ENCODE measurements at regions not wholly inside any gene's neighbourhood (a gene's known extent, or its start where the extent isn't known, plus 50 kb on each side); places are given as distances from the start of the nearest gene placed in this dataset.
A peak's percentile ranks its signal among the peaks of the same experiment; 100 is the strongest.

- no peak for TF ChIP-seq ZNF114 (CRISPR knock-in tag; IDR thresholded peaks at IDR 0.05)
- no peak for TF ChIP-seq CTCF (conservative IDR thresholded peaks at IDR 0.05; ENCODE audit: low read depth in 2 of 2)
- TF ChIP-seq, protein P1, sequence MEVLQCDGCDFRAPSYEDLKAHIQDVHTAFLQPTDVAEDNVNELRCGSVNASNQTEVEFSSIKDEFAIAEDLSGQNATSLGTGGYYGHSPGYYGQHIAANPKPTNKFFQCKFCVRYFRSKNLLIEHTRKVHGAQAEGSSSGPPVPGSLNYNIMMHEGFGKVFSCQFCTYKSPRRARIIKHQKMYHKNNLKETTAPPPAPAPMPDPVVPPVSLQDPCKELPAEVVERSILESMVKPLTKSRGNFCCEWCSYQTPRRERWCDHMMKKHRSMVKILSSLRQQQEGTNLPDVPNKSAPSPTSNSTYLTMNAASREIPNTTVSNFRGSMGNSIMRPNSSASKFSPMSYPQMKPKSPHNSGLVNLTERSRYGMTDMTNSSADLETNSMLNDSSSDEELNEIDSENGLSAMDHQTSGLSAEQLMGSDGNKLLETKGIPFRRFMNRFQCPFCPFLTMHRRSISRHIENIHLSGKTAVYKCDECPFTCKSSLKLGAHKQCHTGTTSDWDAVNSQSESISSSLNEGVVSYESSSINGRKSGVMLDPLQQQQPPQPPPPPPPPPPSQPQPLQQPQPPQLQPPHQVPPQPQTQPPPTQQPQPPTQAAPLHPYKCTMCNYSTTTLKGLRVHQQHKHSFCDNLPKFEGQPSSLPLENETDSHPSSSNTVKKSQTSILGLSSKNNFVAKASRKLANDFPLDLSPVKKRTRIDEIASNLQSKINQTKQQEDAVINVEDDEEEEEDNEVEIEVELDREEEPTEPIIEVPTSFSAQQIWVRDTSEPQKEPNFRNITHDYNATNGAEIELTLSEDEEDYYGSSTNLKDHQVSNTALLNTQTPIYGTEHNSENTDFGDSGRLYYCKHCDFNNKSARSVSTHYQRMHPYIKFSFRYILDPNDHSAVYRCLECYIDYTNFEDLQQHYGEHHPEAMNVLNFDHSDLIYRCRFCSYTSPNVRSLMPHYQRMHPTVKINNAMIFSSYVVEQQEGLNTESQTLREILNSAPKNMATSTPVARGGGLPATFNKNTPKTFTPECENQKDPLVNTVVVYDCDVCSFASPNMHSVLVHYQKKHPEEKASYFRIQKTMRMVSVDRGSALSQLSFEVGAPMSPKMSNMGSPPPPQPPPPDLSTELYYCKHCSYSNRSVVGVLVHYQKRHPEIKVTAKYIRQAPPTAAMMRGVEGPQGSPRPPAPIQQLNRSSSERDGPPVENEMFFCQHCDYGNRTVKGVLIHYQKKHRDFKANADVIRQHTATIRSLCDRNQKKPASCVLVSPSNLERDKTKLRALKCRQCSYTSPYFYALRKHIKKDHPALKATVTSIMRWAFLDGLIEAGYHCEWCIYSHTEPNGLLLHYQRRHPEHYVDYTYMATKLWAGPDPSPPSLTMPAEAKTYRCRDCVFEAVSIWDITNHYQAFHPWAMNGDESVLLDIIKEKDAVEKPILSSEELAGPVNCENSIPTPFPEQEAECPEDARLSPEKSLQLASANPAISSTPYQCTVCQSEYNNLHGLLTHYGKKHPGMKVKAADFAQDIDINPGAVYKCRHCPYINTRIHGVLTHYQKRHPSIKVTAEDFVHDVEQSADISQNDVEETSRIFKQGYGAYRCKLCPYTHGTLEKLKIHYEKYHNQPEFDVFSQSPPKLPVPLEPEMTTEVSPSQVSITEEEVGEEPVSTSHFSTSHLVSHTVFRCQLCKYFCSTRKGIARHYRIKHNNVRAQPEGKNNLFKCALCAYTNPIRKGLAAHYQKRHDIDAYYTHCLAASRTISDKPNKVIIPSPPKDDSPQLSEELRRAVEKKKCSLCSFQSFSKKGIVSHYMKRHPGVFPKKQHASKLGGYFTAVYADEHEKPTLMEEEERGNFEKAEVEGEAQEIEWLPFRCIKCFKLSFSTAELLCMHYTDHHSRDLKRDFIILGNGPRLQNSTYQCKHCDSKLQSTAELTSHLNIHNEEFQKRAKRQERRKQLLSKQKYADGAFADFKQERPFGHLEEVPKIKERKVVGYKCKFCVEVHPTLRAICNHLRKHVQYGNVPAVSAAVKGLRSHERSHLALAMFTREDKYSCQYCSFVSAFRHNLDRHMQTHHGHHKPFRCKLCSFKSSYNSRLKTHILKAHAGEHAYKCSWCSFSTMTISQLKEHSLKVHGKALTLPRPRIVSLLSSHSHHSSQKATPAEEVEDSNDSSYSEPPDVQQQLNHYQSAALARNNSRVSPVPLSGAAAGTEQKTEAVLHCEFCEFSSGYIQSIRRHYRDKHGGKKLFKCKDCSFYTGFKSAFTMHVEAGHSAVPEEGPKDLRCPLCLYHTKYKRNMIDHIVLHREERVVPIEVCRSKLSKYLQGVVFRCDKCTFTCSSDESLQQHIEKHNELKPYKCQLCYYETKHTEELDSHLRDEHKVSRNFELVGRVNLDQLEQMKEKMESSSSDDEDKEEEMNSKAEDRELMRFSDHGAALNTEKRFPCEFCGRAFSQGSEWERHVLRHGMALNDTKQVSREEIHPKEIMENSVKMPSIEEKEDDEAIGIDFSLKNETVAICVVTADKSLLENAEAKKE (CRISPR knock-in tag; IDR thresholded peaks at IDR 0.05), result no peak
- no peak for TF ChIP-seq POLR2AphosphoS5 (IDR thresholded peaks at IDR 0.05; ENCODE audit: low read depth)
- no peak for TF ChIP-seq NANOG (IDR thresholded peaks at IDR 0.05; ENCODE audit: borderline replicate concordance)
- no peak for TF ChIP-seq STAT1 (IDR thresholded peaks at IDR 0.05; ENCODE audit: unreplicated experiment)
- TF ChIP-seq, protein P2, sequence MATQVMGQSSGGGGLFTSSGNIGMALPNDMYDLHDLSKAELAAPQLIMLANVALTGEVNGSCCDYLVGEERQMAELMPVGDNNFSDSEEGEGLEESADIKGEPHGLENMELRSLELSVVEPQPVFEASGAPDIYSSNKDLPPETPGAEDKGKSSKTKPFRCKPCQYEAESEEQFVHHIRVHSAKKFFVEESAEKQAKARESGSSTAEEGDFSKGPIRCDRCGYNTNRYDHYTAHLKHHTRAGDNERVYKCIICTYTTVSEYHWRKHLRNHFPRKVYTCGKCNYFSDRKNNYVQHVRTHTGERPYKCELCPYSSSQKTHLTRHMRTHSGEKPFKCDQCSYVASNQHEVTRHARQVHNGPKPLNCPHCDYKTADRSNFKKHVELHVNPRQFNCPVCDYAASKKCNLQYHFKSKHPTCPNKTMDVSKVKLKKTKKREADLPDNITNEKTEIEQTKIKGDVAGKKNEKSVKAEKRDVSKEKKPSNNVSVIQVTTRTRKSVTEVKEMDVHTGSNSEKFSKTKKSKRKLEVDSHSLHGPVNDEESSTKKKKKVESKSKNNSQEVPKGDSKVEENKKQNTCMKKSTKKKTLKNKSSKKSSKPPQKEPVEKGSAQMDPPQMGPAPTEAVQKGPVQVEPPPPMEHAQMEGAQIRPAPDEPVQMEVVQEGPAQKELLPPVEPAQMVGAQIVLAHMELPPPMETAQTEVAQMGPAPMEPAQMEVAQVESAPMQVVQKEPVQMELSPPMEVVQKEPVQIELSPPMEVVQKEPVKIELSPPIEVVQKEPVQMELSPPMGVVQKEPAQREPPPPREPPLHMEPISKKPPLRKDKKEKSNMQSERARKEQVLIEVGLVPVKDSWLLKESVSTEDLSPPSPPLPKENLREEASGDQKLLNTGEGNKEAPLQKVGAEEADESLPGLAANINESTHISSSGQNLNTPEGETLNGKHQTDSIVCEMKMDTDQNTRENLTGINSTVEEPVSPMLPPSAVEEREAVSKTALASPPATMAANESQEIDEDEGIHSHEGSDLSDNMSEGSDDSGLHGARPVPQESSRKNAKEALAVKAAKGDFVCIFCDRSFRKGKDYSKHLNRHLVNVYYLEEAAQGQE (IDR thresholded peaks at IDR 0.05; ENCODE audit: unreplicated experiment), result no peak
- TF ChIP-seq JUNB (IDR thresholded peaks at IDR 0.05; ENCODE audit: unreplicated experiment), result no peak
- no peak for TF ChIP-seq EZH2 (IDR thresholded peaks at IDR 0.05; ENCODE audit: low read depth, unreplicated experiment)
- Histone ChIP-seq H3K4me3 (no peak overlapping the region), H3F3A (replicated peaks; ENCODE audit: low read depth) (no peaks in the 10 kb centered on the region), H3K36me3 (ENCODE audit: insufficient read depth) (no peaks in the 10 kb centered on the region), H3K9me2 (ENCODE audit: insufficient read depth) (no peaks in the 10 kb centered on the region; the same call in 1 of the 2 replicates), H4K20me1 (replicated peaks; ENCODE audit: insufficient read depth) (no peaks in the 10 kb centered on the region), H3K27ac (ENCODE audit: low read depth) (peak overlapping the region; percentile 57; the same call in 1 of the 2 replicates), H3K4me1 (ENCODE audit: insufficient read depth) (no peaks in the 10 kb centered on the region; the same call in 1 of the 2 replicates), H2AFZ (no peak overlapping the region), H3K4me2 (no peak overlapping the region), H3K27me3 (ENCODE audit: insufficient read depth) (no peaks in the 10 kb centered on the region), H3K79me2 (replicated peaks; ENCODE audit: insufficient read depth) (no peaks in the 10 kb centered on the region)
- Mint-ChIP-seq H3K36me3 (ENCODE audit: low read depth) (peaks cover 12% of the 10 kb centered on the region; the same call in 2 of the 3 replicates), H3K4me1 (peaks cover 10% of the 10 kb centered on the region), H3K27ac (no peak overlapping the region), H3K4me3 (no peak overlapping the region), H3K9me3 (no peaks in the 10 kb centered on the region), H3K27me3 (ENCODE audit: insufficient read depth, low read depth, poor library complexity) (peaks cover 4% of the 10 kb centered on the region)
- ATAC-seq, result no peak
- DNase-seq (ENCODE audit: low spot score), result no peak
Measured at GRCh38 chr7:139172775-139173174, 58.3 kb upstream of the UBN2 start.

All from GM23338 (cell line).